ENCODE measurements at regions not wholly inside any gene's neighbourhood (a gene's known extent, or its start where the extent isn't known, plus 50 kb on each side); places are given as distances from the start of the nearest gene placed in this dataset.

DNA sequence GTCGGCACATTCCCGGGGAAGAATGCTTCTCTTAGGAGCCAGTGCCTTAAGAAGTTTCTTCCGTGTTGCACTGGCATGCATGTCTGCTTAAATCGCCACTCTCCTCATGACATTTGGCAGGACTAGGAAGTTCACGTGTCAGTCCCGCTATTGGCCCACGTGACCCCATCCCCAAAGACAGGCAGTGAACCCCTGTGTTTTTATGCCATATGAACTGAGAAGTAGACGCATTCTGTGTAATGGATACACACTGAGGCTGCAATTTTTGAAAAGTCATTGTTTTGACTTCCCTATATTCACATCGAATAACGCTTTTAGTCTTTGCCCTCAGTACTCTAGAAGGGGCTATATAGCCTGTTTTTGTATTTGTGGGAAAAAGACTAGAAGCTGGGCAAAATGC lies 125.6 kb upstream of the TBL1XR1 start:
- TF ChIP-seq POLR2AphosphoS5 (IDR thresholded peaks at IDR 0.05; ENCODE audit: low read depth, low read length) (no peak), TAF1 (IDR thresholded peaks at IDR 0.05; ENCODE audit: borderline replicate concordance, low read depth, low read length) (no peak), POLR2A (IDR thresholded peaks at IDR 0.05; ENCODE audit: low read depth, low read length) (no peak)
